BLaER1 treated with 17β-estradiol and CSF1 and Interleukin-3, amounts not matched to agents 10 nM and 100 nM (cell line): ENCODE measurements at regions not wholly inside any gene's neighbourhood (a gene's known extent, or its start where the extent isn't known, plus 50 kb on each side); places are given as distances from the start of the nearest gene placed in this dataset.

ENCODE experiments used
- H3K27ac ChIP-seq, 11 experiments: shearing (Covaris generic); formaldehyde crosslinking; 2 replicates each; pipeline ENCODE4 v1.8.1; 2022
- H3K27me3 ChIP-seq, 11 experiments: shearing (Covaris generic); formaldehyde crosslinking; 2 replicates each; pipeline ENCODE4 v1.8.1; 2022
- H3K36me3 ChIP-seq, 11 experiments: shearing (Covaris generic); formaldehyde crosslinking; 2 replicates each; pipeline ENCODE4 v1.8.1; 2022
- H3K4me1 ChIP-seq, 10 experiments: shearing (Covaris generic); formaldehyde crosslinking; 2 replicates each; pipeline ENCODE4 v1.8.1; 2022
- H3K4me2 ChIP-seq, 11 experiments: shearing (Covaris generic); formaldehyde crosslinking; 2 replicates each; pipeline ENCODE4 v1.8.1; 2022
- H3K4me3 ChIP-seq, 10 experiments: shearing (Covaris generic); formaldehyde crosslinking; 2 replicates each; pipeline ENCODE4 v1.8.1; 2022
- H3K9ac ChIP-seq, 11 experiments: shearing (Covaris generic); formaldehyde crosslinking; 2 replicates each; pipeline ENCODE4 v1.8.1; 2022
- H3K9me3 ChIP-seq, 11 experiments: shearing (Covaris generic); formaldehyde crosslinking; replicated peaks in 1 of 11; 2 replicates each; pipeline ENCODE4 v1.8.1; 2022
- H4K20me1 ChIP-seq, 11 experiments: shearing (Covaris generic); formaldehyde crosslinking; 2 replicates each; pipeline ENCODE4 v1.8.1; 2022
- Cebpa-rat ChIP-seq, 11 experiments: shearing (Covaris generic); IDR thresholded peaks; 2 replicates each; pipeline ENCODE4 v1.8.1; 2022

DNA sequence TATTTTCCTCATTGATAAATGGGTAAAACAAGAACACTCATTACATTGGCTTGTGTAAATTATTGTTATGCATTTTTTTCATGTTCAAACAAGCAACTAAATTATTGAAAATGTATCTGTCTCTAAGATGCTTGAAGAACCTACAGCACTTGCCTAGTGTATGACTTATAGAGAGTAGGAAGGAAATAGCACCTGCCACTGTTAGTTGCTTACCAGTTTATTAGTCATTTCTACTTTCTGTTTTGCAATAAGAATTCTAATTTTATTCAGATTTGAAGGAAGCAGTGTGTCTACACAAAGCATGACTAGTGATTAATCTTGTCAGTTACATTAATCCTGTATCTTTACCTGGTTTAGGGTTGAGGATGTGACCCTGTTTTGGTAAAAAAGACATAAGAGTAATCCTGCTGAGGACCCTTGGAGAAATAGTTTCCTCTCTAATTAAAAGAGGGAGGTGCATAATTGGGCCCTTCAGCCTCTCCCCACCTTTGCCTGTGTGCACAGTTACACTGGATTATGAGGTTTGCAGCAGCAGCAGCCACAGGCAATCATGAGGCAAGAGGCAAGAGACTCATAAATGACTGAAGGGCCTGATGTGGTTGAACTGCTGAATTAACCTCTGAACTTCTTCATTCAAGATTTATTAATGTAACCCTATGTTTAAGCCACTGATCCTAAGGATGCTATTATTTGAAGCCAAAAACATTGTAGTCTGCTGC lies 1202.1 kb downstream of the ADGRL3 start:
- Histone ChIP-seq H4K20me1 (no peaks in the 10 kb centered on the region), H3K36me3 (no peaks in the 10 kb centered on the region), H3K4me3 (no peak overlapping the region), H3K27me3 (no peaks in the 10 kb centered on the region), H3K4me2 (peak overlapping the region in 2 of 11 experiments; percentile 1 to 18; a peak in 1 of 22 replicates), H3K27ac (no peak overlapping the region), H3K9me3 (peaks cover 0 to 3% (median 0%) of the 10 kb centered on the region in 11 experiments; a peak in 2 of 22 replicates), H3K4me1 (peaks cover 0 to 21% (median 0%) of the 10 kb centered on the region in 10 experiments; a peak in 5 of 20 replicates), H3K9ac (no peak overlapping the region)
- no peak for TF ChIP-seq Cebpa-rat (IDR thresholded peaks at IDR 0.05)

DNA sequence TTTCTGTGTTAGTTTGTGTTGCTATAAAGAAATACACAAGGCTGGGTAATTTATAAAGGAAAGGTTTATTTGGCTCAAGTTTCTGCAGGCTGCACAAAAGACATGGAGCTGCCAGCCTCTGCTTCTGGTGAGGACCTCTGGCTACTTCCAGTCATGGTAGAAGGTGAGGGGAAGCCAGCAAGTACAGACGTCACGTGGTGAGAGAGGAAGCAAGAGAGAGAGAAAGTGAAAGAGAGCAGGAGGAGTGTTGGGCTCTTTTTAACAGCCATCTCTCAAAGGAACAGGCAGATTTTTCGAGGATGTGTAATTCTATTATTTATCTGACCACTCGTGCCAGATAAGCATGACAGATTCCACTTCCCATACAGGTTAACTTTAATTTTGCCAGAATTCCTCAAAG lies 1199.1 kb downstream of the ADGRL3 start:
- TF ChIP-seq Cebpa-rat (IDR thresholded peaks at IDR 0.05): no peak
- peak overlapping the region in 5 of 11 experiments; percentile 17 to 53 (median 29); a peak in 4 of 22 replicates for H3K4me2 ChIP-seq

DNA sequence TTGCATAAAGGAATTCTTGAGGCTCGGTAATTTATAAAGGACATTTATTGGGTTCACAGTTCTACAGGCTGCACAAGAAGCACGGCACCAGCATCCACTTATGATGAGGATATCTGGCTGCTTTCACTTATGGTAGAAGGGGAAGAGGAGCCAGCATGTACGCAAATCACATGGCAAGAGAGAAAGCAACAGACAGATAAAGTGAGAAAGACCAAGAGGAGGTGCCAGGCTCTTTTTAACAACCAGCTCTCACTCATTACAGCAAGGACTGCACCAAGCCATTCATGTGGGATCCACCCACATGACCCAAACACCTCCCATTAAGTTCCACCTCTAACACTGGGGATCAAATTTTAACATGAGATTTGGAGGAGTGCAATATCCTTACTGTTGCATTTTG lies 1198.2 kb downstream of the ADGRL3 start:
- H3K27me3 ChIP-seq: no peaks in the 10 kb centered on the region
- no peak overlapping the region for H3K4me3 ChIP-seq
- no peak overlapping the region for H3K9ac ChIP-seq
- no peak for TF ChIP-seq Cebpa-rat (IDR thresholded peaks at IDR 0.05)
- no peak overlapping the region for H3K27ac ChIP-seq
- peaks cover 0 to 3% (median 0%) of the 10 kb centered on the region in 11 experiments; a peak in 2 of 22 replicates for H3K9me3 ChIP-seq
- H4K20me1 ChIP-seq: no peaks in the 10 kb centered on the region
- no peaks in the 10 kb centered on the region for H3K36me3 ChIP-seq
- peaks cover 0 to 37% (median 7%) of the 10 kb centered on the region in 10 experiments; a peak in 10 of 20 replicates for H3K4me1 ChIP-seq
- H3K4me2 ChIP-seq: peak overlapping the region in 1 of 11 experiments; percentile 36; a peak in 2 of 22 replicates

More for the DNA sequence above, 1199.1 kb downstream of the ADGRL3 start:
- Histone ChIP-seq H3K27ac (no peak overlapping the region), H3K9ac (no peak overlapping the region), H3K4me1 (peaks cover 0 to 32% (median 7%) of the 10 kb centered on the region in 10 experiments; a peak in 10 of 20 replicates), H4K20me1 (no peaks in the 10 kb centered on the region), H3K27me3 (no peaks in the 10 kb centered on the region), H3K9me3 (peaks cover 0 to 3% (median 0%) of the 10 kb centered on the region in 11 experiments; a peak in 2 of 22 replicates), H3K36me3 (no peaks in the 10 kb centered on the region), H3K4me3 (no peak overlapping the region)

DNA sequence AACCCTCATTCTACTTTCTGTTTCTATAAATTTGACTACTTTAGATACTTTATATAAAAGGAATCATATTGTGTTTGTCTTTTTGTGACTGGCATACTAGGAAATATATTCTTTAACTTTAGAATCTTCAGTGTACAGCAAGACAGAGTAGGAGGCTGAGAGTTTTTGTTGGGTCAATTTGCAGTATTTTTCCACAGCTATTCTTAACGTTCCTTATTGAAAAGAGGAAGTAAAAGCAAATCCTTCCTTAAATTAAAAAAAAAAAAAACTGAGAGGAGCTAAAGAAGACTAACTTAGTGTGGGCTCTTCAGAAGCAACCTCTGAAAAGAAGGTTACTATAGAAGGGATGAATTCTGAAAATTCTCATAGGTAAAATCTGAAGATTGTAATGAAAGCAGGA lies 1194.6 kb downstream of the ADGRL3 start:
- no peak overlapping the region for H3K4me3 ChIP-seq
- no peak for TF ChIP-seq Cebpa-rat (IDR thresholded peaks at IDR 0.05)
- peaks cover 0 to 3% (median 0%) of the 10 kb centered on the region in 11 experiments; a peak in 2 of 22 replicates for H3K9me3 ChIP-seq
- H3K36me3 ChIP-seq: no peaks in the 10 kb centered on the region
- peaks cover 0 to 31% (median 7%) of the 10 kb centered on the region in 10 experiments; a peak in 9 of 20 replicates for H3K4me1 ChIP-seq
- H3K9ac ChIP-seq: no peak overlapping the region
- H3K4me2 ChIP-seq: peak overlapping the region in 6 of 11 experiments; percentile 27 to 64 (median 32); a peak in 7 of 22 replicates
- H3K27me3 ChIP-seq: no peaks in the 10 kb centered on the region
- peak overlapping the region in 1 of 11 experiments; percentile 7; a peak in 2 of 22 replicates for H3K27ac ChIP-seq
- H4K20me1 ChIP-seq: no peaks in the 10 kb centered on the region

DNA sequence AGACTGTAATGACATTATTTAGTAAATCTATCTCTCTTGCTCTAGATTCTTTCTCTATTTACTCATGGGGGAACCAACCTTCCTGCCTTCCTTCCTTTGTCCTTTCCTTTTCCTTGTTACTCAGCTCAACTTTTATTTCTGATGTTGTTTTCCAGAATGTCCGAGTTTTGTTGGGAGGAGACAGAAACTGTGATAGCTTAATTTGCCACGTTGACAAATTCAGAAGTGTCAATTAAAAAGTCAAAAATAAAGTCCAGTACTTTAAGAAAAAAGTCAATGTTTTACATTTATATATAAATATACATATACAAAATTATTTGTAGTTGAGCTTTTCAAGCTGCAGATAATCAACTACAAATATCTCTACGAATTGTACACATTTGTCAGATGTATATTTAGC lies 1187.7 kb downstream of the ADGRL3 start:
- Histone ChIP-seq H3K9ac (no peak overlapping the region), H3K27ac (no peak overlapping the region), H3K9me3 (no peaks in the 10 kb centered on the region), H3K27me3 (no peaks in the 10 kb centered on the region), H4K20me1 (no peaks in the 10 kb centered on the region), H3K36me3 (no peaks in the 10 kb centered on the region), H3K4me3 (no peak overlapping the region), H3K4me1 (no peaks in the 10 kb centered on the region), H3K4me2 (no peak overlapping the region)
- no peak for TF ChIP-seq Cebpa-rat (IDR thresholded peaks at IDR 0.05)

DNA sequence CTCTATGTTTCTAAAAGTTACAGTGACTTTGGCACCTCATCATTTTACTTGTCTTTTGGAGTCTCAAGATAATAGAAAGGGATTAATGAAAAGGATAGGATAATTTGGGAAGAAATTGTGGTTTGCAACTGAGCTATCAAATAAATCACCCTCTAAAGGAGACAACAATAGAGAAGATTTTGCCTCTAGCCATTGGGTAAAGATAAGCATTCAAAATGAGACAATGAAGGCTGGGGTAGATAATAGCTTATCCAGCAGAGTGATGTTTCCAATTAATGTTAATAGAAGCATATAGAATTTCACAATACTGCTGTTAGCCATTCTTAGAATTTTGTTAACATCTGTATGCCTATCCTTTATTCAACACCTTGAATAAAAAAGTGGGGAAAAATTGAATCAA lies 1177.6 kb downstream of the ADGRL3 start:
- Histone ChIP-seq H3K4me3 (no peak overlapping the region), H3K9me3 (no peaks in the 10 kb centered on the region), H3K36me3 (no peaks in the 10 kb centered on the region), H4K20me1 (no peaks in the 10 kb centered on the region), H3K9ac (no peak overlapping the region), H3K4me2 (no peak overlapping the region), H3K27ac (no peak overlapping the region), H3K4me1 (no peaks in the 10 kb centered on the region), H3K27me3 (no peaks in the 10 kb centered on the region)
- no peak for TF ChIP-seq Cebpa-rat (IDR thresholded peaks at IDR 0.05)

DNA sequence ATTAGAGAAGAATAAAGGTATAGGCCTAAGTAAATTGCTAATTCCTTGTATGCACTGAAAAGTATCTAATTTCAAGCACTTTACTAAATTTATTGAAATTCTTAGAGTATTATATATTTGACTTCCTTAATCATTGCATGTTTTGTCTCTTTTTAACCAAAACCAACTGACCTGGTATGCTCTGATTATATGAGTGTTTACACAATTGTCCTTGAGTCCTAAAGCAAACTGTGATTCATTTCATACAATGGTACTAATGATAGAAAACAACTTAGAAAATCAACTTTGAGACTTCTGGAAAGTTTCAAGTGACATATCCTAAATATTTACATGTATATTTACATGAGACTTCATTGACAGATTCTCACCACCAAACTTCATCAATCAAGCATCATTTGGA lies 1177.1 kb downstream of the ADGRL3 start:
- Histone ChIP-seq H4K20me1 (no peaks in the 10 kb centered on the region), H3K4me1 (no peaks in the 10 kb centered on the region), H3K4me2 (no peak overlapping the region), H3K9me3 (no peaks in the 10 kb centered on the region), H3K27me3 (no peaks in the 10 kb centered on the region), H3K36me3 (no peaks in the 10 kb centered on the region), H3K27ac (no peak overlapping the region), H3K9ac (no peak overlapping the region), H3K4me3 (no peak overlapping the region)
- TF ChIP-seq Cebpa-rat (IDR thresholded peaks at IDR 0.05): no peak

DNA sequence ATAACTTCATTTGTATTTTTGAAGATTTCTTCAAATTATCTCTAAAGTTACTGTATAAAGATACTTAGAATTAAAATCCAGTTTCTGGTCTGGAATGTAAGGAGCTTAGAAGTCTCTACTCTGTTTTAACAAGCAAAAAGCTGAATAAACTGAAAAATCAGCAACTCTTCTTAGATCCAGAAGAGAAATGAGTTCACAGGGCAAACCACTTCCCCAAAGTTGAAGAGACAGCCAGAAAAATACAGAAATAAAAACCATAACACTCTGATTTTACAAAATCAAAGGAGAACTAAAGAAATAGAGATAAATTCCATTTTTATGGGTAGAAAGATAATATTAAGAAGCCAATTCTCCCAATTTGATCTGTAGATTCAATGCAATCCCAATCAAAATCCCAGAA lies 1166.8 kb downstream of the ADGRL3 start:
- Histone ChIP-seq H3K36me3 (no peaks in the 10 kb centered on the region), H3K9ac (no peak overlapping the region), H3K4me2 (peak overlapping the region in 2 of 11 experiments; percentile 75 to 80; a peak in 3 of 22 replicates), H3K4me1 (peaks cover 0 to 27% (median 0%) of the 10 kb centered on the region in 10 experiments; a peak in 4 of 20 replicates), H3K27me3 (no peaks in the 10 kb centered on the region), H3K27ac (peak overlapping the region in 3 of 11 experiments; percentile 15 to 47 (median 44); a peak in 4 of 22 replicates), H4K20me1 (no peaks in the 10 kb centered on the region), H3K4me3 (no peak overlapping the region), H3K9me3 (no peaks in the 10 kb centered on the region)
- no peak for TF ChIP-seq Cebpa-rat (IDR thresholded peaks at IDR 0.05)

DNA sequence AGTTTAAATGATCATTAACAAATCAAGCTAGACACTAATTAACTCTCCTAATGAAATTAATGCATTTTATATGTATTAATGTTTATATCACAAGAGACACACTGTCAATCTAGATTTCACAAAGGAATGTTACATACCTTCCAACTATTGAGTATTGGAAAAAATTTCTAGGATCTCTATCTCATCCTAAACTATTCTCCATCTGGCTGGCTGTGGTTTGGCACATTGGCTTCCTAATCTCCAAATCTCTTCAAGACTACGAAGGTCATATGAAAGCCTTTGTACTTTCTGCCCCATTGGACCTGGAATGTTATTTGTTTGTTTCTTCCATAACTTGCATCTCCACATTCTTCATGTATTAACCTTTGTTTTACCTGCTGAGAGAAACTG lies 1160.0 kb downstream of the ADGRL3 start:
- no peaks in the 10 kb centered on the region for H3K27me3 ChIP-seq
- no peak overlapping the region for H3K4me3 ChIP-seq
- no peak overlapping the region for H3K9ac ChIP-seq
- no peak for TF ChIP-seq Cebpa-rat (IDR thresholded peaks at IDR 0.05)
- no peak overlapping the region for H3K4me2 ChIP-seq
- H3K9me3 ChIP-seq: no peaks in the 10 kb centered on the region
- no peaks in the 10 kb centered on the region for H4K20me1 ChIP-seq
- H3K27ac ChIP-seq: no peak overlapping the region
- peaks cover 0 to 2% (median 0%) of the 10 kb centered on the region in 10 experiments; a peak in 2 of 20 replicates for H3K4me1 ChIP-seq
- H3K36me3 ChIP-seq: no peaks in the 10 kb centered on the region
